ENCODE measurements at regions not wholly inside any gene's neighbourhood (a gene's known extent, or its start where the extent isn't known, plus 50 kb on each side); places are given as distances from the start of the nearest gene placed in this dataset.
"Not testable (repeated sequence)": the region's sequence is repeated elsewhere in the genome, so short reads cannot be mapped to it uniquely, and the experiment has no call there.

DNA sequence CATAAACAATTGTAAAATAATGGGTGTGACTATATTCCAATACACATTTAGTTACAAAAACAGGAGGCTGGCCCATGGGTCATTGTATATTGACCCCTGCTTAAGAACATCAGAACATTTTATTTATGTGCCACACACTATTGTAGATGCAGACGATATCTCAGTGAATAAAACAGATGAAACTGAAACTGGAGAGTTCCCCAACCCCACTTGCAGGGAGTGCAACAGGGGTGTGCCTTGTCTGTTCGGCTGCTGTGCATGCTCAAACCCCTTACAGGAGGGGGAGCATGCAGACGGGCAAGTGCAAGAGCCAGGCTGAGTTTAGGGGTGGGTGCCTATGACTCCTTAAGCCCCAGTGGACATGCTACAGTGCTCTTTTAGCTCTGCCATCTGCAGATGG, 509.6 kb downstream of the IGSF11 start:
- DNase-seq (ENCODE audit: low spot score) = no peak

DNA sequence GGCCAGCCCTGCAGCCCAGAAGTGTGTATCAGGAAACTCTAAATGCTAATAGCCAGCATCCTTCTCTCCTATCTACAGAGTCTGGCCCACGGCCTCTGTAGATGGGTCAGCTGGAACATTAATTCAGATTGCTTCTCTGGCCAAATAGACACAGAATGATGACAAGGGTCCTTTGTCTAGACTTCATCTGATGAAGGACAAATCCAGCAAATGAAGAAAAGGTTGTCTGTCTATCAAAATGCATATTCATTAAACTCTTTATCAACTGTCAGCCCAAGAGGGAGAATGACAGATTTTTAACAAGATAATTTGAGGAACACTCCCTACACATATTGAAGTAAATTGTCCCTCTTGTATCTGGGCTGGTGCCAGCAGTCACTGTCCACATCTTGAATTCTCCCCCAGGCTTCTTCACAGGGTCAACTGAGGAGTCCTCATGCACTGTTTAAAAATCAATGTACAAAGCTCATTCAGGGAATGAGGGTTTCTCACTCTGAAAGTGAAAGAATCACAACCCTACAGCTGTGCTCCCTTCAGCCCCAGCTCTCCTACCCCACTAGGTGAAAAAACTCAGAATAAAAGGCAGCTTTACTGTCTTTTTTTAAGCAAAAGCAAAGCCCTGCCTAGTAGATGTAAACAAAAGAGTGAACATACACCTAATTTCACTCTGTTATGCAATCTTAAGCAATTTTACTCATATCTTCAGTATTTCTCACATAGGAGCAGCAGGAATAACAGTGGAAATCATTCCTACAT, 507.7 kb downstream of the IGSF11 start:
- DNase-seq (ENCODE audit: low spot score) = no peak

DNA sequence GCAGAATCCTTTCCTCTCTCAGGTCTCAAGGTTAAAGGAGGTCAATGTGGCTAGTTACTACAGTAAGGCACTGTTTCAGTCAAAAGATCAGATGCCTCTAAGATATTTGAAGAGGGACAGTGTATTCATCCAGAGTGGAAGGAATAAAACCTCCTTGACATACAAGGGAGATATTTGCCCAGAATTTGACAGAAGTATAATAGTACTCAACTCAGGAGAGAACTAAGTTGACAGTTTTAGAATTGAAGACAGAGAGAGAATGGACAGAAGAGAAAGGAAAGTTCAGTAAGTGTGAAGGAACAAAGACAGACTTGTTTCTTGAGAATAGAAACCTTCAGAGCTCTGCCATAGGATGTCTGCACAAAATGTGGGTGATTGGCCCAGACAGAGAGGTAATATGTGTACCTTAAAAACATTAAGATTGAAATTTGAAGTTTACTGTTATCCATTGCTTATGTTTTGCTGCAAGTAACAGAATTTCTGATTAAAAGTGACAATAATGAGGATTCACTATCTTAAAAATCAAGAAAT, 507.1 kb downstream of the IGSF11 start:
- no peak for DNase-seq (ENCODE audit: low spot score)

- DNase-seq (ENCODE audit: low spot score) = no peak
Measured at GRCh38 chr3:118529554-118529953, 505.1 kb downstream of the IGSF11 start.

GRCh38 chr3:118530350-118530922, 504.2 kb downstream of the IGSF11 start:
- no peak for DNase-seq (ENCODE audit: low spot score)

DNA sequence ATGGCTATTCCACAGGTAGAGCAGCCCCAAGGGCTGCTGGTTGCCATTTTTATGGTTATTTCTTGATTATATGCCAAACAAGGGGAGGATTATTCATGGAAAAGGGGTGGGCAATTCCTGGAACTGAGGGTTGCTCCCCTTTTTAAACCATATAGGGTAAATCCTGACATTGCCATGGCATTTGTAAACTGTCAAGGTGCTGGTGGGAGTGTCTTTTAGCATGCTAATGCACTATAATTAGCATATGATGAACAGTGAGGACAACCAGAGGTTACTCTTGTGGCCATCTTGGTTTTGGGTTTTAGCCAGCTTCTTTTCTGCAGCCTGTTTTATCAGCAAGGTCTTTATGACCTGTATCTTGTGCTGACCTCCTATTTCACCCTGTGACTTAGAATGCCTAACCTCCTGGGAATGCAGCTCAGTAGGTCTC, 503.7 kb downstream of the IGSF11 start:
- not testable (repeated sequence) for DNase-seq (ENCODE audit: low spot score)

DNA sequence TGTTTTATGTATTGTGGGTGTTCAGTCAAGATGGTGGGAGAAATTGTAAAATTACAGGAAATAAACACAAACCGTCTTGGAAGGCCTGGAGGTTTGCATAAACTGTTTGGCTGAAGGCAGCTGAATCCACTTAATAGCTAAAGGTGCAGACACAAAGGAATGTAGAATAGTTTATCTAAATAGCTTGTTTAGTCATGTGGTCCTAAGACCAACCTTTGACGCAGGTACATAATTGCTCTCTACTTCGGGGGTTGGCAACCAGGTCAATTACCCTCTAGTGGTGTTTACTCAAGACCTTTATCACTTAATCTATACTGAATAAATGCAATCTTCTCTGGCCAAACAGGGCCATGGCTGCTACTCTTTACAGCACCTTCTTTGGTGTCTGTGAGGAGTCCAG, 502.8 kb downstream of the IGSF11 start:
- no peak for DNase-seq (ENCODE audit: low spot score)

DNA sequence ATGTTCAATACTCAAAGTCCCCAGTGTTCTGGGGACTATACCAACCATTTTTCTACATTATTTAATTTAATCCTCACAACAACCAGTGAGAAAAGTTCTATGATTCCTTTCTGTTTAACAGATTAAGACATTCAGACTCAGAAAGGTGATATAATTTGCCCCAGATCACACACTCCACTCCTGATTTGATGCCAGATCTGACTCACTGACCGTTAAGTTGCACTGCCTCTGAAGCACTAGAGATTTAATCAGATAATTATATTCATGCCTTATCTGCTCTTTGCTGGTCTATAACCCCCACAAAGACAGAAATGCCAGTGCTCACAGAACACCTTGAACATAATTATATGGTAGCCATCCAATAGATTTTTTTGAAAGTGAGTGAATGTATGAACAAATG, 501.0 kb downstream of the IGSF11 start:
- no peak for DNase-seq (ENCODE audit: low spot score)

- no peak for DNase-seq (ENCODE audit: low spot score)
Measured at GRCh38 chr3:118534519-118534918, 500.1 kb downstream of the IGSF11 start.

- DNase-seq (ENCODE audit: low spot score) = no peak
Measured at GRCh38 chr3:118536764-118537163, 497.9 kb downstream of the IGSF11 start.

DNA sequence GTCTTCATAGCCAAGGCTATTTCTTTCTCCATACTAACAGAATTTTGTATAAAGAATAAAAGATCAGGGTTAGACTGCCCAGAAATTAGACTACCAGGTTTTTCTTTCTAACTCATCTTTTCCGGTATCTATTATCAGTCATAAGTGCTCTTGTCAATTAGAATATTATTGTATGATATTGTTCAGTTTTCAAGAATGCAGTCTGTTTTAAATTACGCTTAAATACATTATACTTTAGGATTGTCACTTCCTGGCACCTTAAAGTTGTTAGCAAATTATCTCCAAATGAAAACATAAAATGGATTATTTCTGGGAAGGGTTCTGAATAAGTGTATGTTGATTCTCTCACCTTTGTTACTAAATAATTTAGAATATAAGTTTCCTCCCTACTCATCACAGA, 497.2 kb downstream of the IGSF11 start:
- no peak for DNase-seq (ENCODE audit: low spot score)

DNA sequence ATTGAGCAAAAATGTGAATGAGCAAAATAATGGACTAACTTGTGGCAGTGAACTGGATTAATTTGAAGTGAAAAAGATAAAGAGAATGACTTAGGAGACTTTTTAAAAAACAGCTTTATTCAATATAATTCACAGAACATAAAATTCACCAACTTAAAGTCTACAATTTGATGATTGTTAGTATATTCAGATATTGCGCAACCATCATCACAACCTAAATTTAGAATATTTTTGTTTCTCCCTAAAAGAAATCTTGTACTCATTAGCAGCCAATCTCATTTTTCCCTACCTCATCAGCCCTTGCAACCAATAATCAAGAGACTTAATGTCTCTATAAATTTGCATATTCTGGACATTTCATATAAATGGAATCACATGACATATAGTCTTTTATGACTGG, 496.5 kb downstream of the IGSF11 start:
- no peak for DNase-seq (ENCODE audit: low spot score)

DNA sequence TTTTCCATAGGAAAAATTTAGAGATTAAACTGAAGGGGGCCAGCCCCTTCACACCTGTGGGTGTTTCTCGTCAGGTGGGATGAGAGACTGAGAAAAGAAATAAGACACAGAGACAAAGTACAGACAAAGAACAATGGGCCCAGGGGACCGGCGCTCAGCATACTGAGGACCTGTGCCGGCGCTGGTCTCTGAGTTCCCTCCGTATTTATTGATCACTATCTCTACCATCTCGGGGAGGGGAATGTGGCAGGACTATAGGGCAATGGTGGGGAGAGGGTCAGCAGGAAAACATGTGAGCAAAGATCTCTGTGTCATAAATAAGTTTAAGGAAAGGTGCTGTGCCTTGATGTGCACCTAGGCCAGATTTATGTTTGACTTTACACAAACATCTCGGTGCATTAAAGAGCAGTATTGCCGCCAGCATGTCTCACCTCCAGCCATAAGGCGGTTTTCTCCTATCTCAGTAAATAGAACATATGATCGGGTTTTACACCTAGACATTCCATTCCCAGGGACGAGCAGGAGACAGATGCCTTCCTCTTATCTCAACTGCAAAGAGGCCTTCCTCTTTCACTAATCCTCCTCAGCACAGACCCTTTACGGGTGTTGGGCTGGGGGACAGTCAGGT, 494.7 kb downstream of the IGSF11 start:
- not testable (repeated sequence) for DNase-seq (ENCODE audit: low spot score)

GRCh38 chr3:118540448-118540821, 494.2 kb downstream of the IGSF11 start:
- DNase-seq (ENCODE audit: low spot score) = not testable (repeated sequence)

- no peak for DNase-seq (ENCODE audit: low spot score)
Measured at GRCh38 chr3:118540826-118541225, 493.8 kb downstream of the IGSF11 start.

DNA sequence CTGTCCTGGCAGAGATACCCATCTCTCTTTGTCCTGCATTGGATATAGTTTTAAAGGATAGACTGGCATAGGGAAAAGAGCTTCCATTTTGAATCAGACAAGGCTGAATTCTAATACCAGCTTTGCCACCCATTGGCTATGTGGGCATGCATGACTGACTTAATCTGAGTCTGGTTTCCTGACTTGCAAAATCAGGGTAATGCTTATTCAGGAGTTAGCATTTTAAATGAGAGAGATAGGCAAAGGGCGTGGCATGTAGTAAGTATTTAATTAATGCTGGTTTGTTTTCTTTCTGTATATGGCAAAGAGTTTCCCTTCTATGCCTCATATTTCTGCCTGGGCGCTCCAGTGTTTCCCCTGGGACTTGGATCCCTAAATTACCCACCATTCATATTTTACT, 492.9 kb downstream of the IGSF11 start:
- no peak for DNase-seq (ENCODE audit: low spot score)

DNA sequence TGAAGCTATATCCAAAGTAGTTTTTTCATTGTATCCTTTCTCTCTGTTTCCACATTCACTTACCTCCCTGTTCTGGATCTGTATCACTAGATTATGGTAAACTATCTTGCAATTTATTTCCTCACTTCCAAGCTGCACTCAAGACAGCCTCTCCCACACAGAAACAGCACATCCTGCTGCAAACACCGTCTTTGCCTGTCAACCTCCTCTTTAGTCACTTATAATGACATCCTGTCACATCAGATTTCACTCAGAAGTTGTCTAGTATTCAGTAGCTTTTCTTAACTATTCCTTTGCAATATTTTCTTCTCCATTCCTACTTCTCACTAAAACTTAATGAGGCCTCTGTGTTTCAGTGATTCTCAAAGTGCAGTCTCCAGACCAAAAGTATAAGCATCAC, 490.8 kb downstream of the IGSF11 start:
- no peak for DNase-seq (ENCODE audit: low spot score)

GRCh38 chr3:118544458-118544857, 490.2 kb downstream of the IGSF11 start:
- DNase-seq (ENCODE audit: low spot score) = no peak

GRCh38 chr3:118548434-118548833, 486.2 kb downstream of the IGSF11 start:
- DNase-seq (ENCODE audit: low spot score) = no peak

GRCh38 chr3:118550122-118550521, 484.5 kb downstream of the IGSF11 start:
- no peak for DNase-seq (ENCODE audit: low spot score)

DNA sequence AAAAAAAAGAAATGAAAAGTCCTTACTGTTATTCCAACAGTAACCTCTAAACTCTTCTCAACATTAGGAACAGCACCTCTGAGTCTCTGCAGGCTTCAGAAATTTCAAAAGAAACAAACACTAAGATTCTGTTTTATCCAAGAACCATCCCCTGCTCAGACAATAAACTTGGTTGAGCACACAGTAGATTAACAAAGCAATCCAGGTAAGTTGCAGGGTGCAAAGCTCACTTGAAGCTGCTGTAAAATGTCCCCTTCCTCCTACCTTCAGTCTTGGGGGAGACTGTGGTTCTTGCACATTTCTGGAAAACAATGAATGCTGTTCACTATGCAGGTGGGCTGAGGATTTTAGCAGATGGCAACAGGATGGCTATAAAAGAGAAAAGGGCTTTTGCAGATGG, 484.1 kb downstream of the IGSF11 start:
- DNase-seq (ENCODE audit: low spot score) = no peak

DNA sequence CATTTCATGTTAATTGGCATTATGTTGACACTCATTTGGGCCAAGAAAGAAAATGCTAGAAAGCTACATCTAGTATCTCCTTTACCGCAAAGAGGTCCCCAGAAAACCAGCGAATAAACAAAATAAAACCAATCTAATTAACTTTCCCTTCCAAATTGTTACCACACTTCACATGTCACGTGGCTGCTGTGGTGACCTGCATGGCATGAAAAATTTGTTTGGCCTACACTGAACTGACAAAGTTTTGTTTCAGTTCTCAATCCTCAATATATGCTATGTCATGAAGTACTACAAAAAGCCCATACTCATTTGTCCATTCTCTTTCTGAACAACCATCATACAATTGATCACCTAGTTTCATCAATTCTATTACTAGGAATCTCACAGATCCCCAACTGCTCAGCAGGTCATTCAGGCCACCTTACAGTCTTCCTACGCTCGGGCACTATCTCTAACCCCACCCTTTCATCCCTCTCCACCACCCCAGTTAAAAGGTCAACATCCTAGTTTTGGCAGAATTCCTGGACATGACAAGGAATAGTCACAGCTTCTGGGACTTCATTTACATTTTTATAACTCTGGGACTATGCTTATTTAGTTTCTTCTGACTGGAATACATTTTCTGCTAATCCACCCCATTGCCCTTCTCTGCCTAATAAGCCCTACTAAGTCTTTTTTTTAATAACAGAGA, 480.4 kb downstream of the IGSF11 start:
- DNase-seq (ENCODE audit: low spot score) = no peak

DNA sequence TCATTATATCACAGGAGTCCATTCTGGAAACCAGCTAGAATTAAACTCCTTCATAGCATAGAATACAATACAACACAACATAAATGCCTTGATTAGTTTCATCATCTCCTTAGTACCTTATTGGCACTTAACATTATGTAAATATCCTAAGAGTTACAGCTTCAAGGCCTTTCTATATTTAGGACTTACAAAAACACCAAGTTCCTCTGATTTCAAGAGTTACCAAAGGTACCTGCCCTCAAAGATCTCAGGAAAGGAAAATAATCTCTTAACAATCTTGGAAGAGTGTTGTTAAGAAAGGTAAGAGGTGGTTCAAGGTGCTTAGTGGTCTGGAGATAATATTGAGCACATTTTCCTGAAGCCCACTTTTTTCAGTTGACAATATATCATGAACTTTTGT, 477.7 kb downstream of the IGSF11 start:
- no peak for DNase-seq (ENCODE audit: low spot score)

Measured in activated CD4-positive, alpha-beta T cell treated with anti-CD3 and anti-CD28 coated beads, Interleukin-2, Interleukin-4, amounts not matched to agents 100 ng/mL and 50 ng/mL, durations not matched to agents 16 hours and 8 hours (primary cell).